ENCODE measurements at regions not wholly inside any gene's neighbourhood (a gene's known extent, or its start where the extent isn't known, plus 50 kb on each side); places are given as distances from the start of the nearest gene placed in this dataset.

- TF ChIP-seq CTCF (IDR thresholded peaks at IDR 0.05; ENCODE audit: low read depth, low read length) (no peak), EZH2phosphoT487 (IDR thresholded peaks at IDR 0.05; ENCODE audit: low read depth) (no peak)
Measured at GRCh38 chr1:64335636-64336035, 132.2 kb downstream of the UBE2U start.

Measured in OCI-LY3 (cell line).